H1 (cell line): ENCODE measurements at regions not wholly inside any gene's neighbourhood (a gene's known extent, or its start where the extent isn't known, plus 50 kb on each side); places are given as distances from the start of the nearest gene placed in this dataset.

ENCODE experiments used
- CTCF ChIA-PET: fragments of 300-600 bp; sonication (Branson Sonifier 250); formaldehyde crosslinking; loops from one replicate; lab custom pipeline; 2021; ENCODE audit not compliant: partially characterized antibody; lab: Charles Lee
- POLR2A ChIA-PET: fragments of 300-600 bp; sonication (Branson Sonifier 250); formaldehyde crosslinking; loops from one replicate; lab custom pipeline; 2021; ENCODE audit warnings: inconsistent platforms; ENCODE audit not compliant: partially characterized antibody; lab: Charles Lee
- DNase-seq, 2 experiments: peaks; one replicate each; pipeline versions ENCODE4 v3.0.0 to v3.0.0-alpha.2; 2010 to 2022; ENCODE audit warnings: low spot score in 2 of 2, low read depth in 1 of 2, mixed read lengths in 1 of 2
- FAIRE-seq: peaks from 2 replicates; lab custom pipeline; 2011; peaks lifted over from hg19 to GRCh38; lab: Jason Lieb, UNC
- H2AFZ ChIP-seq: 2 replicates; pipeline ENCODE4 v1.8.1; 2012; ENCODE audit warnings: low read length, inconsistent platforms
- H2AK5ac ChIP-seq: 2 replicates; pipeline ENCODE4 v1.6.1; 2013; ENCODE audit warnings: low read depth, low read length
- H2BK120ac ChIP-seq: replicated peaks from 2 replicates; pipeline ENCODE3; 2013; ENCODE audit warnings: low read depth, low read length, inconsistent platforms
- H2BK12ac ChIP-seq: 2 replicates; pipeline ENCODE4 v1.6.1; 2013; ENCODE audit warnings: low read depth, low read length
- H2BK15ac ChIP-seq: 2 replicates; pipeline ENCODE4 v1.6.1; 2013; ENCODE audit warnings: low read length
- H2BK20ac ChIP-seq: 2 replicates; pipeline ENCODE4 v1.6.1; 2013; ENCODE audit warnings: low read length
- H2BK5ac ChIP-seq: 2 replicates; pipeline ENCODE4 v1.6.1; 2013; ENCODE audit warnings: low read depth, low read length
- H3K14ac ChIP-seq: 2 replicates; pipeline ENCODE4 v1.6.1; 2013; ENCODE audit warnings: inconsistent platforms; ENCODE audit not compliant: insufficient read length
- H3K18ac ChIP-seq: 2 replicates; pipeline ENCODE4 v1.6.1; 2013; ENCODE audit warnings: low read length; ENCODE audit errors: extremely low read depth
- H3K23ac ChIP-seq: 2 replicates; pipeline ENCODE4 v1.6.1; 2013; ENCODE audit warnings: inconsistent platforms; ENCODE audit not compliant: insufficient read length
- H3K23me2 ChIP-seq: 2 replicates; pipeline ENCODE4 v1.6.1; 2013; ENCODE audit warnings: low read depth, low read length
- H3K27ac ChIP-seq: 2 replicates; pipeline ENCODE4 v1.6.1; 2011; ENCODE audit warnings: low read depth, low read length, inconsistent platforms
- H3K27me3 ChIP-seq, 4 experiments: replicated peaks in 1 of 4; 1 replicate in 1 of 4; 2 replicates in 3 of 4; pipeline versions ENCODE4 v1.6.1 to v1.8.1; 2011 to 2013; ENCODE audit warnings: low read length in 3 of 4, mild to moderate bottlenecking in 3 of 4, inconsistent platforms in 2 of 4, mixed read lengths in 2 of 4, moderate library complexity in 1 of 4; ENCODE audit not compliant: control insufficient read depth in 3 of 4, insufficient read depth in 3 of 4; ENCODE audit errors: extremely low read depth in 1 of 4
- H3K36me3 ChIP-seq, 4 experiments: 2 replicates each; pipeline versions ENCODE4 v1.6.1 to v1.8.1; 2011 to 2013; ENCODE audit warnings: mild to moderate bottlenecking in 4 of 4, low read length in 3 of 4, moderate library complexity in 2 of 4, control low read depth in 1 of 4, inconsistent platforms in 1 of 4; ENCODE audit not compliant: insufficient read depth in 4 of 4, control insufficient read depth in 2 of 4
- H3K4ac ChIP-seq: replicated peaks from 2 replicates; pipeline ENCODE3; 2013; ENCODE audit warnings: low read length, low read depth, mixed read lengths, inconsistent platforms; ENCODE audit not compliant: insufficient read length
- H3K4me1 ChIP-seq, 4 experiments: replicated peaks in 1 of 4; 1 replicate in 1 of 4; 2 replicates in 3 of 4; pipeline versions ENCODE4 v1.6.1 to v1.8.1; 2011 to 2013; ENCODE audit warnings: low read length in 3 of 4, inconsistent platforms in 2 of 4, mixed read lengths in 1 of 4; ENCODE audit not compliant: insufficient read depth in 4 of 4, control insufficient read depth in 3 of 4
- H3K4me2 ChIP-seq, 2 experiments: 2 replicates each; pipeline versions ENCODE4 v1.6.1 to v1.8.1; 2011 to 2013; ENCODE audit warnings: low read depth in 2 of 2, low read length in 2 of 2, control low read depth in 1 of 2, inconsistent platforms in 1 of 2, mild to moderate bottlenecking in 1 of 2; ENCODE audit not compliant: insufficient read depth in 1 of 2
- H3K4me3 ChIP-seq, 4 experiments: fragments of 200-600, 300-600 bp in 1 of 4; sonication (generic), shearing (Covaris generic), sonication (Bioruptor Twin) in 1 of 4; 2 replicates each; pipeline versions ENCODE4 v1.5.1 to v1.8.1; 2011 to 2016; ENCODE audit warnings: low read length in 4 of 4, low read depth in 3 of 4, control low read depth in 2 of 4, inconsistent platforms in 2 of 4, mild to moderate bottlenecking in 2 of 4, mixed read lengths in 1 of 4, moderate library complexity in 1 of 4; ENCODE audit not compliant: insufficient read depth in 2 of 4; ENCODE audit errors: extremely low read depth in 1 of 4
- H3K56ac ChIP-seq: replicated peaks from 2 replicates; pipeline ENCODE3; 2013; ENCODE audit warnings: low read depth, mild to moderate bottlenecking, mixed read lengths, low read length, inconsistent platforms; ENCODE audit not compliant: insufficient read length
- H3K79me1 ChIP-seq: 2 replicates; pipeline ENCODE4 v1.6.1; 2013; ENCODE audit warnings: low read depth, low read length, control low read depth
- H3K79me2 ChIP-seq, 2 experiments: 2 replicates each; pipeline versions ENCODE4 v1.6.1 to v1.8.1; 2012 to 2013; ENCODE audit warnings: low read length in 2 of 2, mild to moderate bottlenecking in 2 of 2, inconsistent platforms in 1 of 2; ENCODE audit not compliant: insufficient read depth in 2 of 2, control insufficient read depth in 1 of 2
- H3K9ac ChIP-seq, 4 experiments: replicated peaks in 1 of 4; 1 replicate in 1 of 4; 2 replicates in 3 of 4; pipeline versions ENCODE4 v1.6.1 to v1.8.1; 2011 to 2013; ENCODE audit warnings: low read depth in 3 of 4, low read length in 3 of 4, control low read depth in 2 of 4, mild to moderate bottlenecking in 2 of 4, moderate library complexity in 2 of 4, inconsistent platforms in 1 of 4; ENCODE audit errors: extremely low read depth in 1 of 4
- H3K9me3 ChIP-seq, 2 experiments: 2 replicates each; pipeline versions ENCODE4 v1.6.1 to v1.8.1; 2012 to 2013; ENCODE audit warnings: mild to moderate bottlenecking in 2 of 2, moderate library complexity in 2 of 2, control low read depth in 1 of 2, inconsistent platforms in 1 of 2, low read depth in 1 of 2, low read length in 1 of 2, mixed read lengths in 1 of 2; ENCODE audit not compliant: insufficient read depth in 2 of 2
- H4K20me1 ChIP-seq, 2 experiments: replicated peaks in 1 of 2; 2 replicates each; pipeline versions ENCODE3 to v1.8.1; 2011 to 2013; ENCODE audit warnings: inconsistent platforms in 2 of 2, low read length in 2 of 2, mild to moderate bottlenecking in 1 of 2; ENCODE audit not compliant: insufficient read depth in 2 of 2, control insufficient read depth in 1 of 2
- H4K5ac ChIP-seq: 2 replicates; pipeline ENCODE4 v1.6.1; 2013; ENCODE audit warnings: low read length, low read depth, mixed read lengths, inconsistent platforms; ENCODE audit not compliant: insufficient read length
- H4K8ac ChIP-seq: 2 replicates; pipeline ENCODE4 v1.8.0; 2013; ENCODE audit warnings: mild to moderate bottlenecking, moderate library complexity, low read length, inconsistent platforms; ENCODE audit not compliant: insufficient read depth; ENCODE audit errors: extremely low read depth
- H4K91ac ChIP-seq: replicated peaks from 2 replicates; pipeline ENCODE3; 2013; ENCODE audit warnings: low read length, mixed read lengths, inconsistent platforms; ENCODE audit not compliant: insufficient read length
- BACH1 ChIP-seq: IDR thresholded peaks from 2 replicates; pipeline ENCODE4 v1.6.1; 2012; ENCODE audit warnings: low read length, improper control_type of control experiment
- CTCF ChIP-seq, 3 experiments: IDR thresholded peaks; 1 replicate in 2 of 3; 2 replicates in 1 of 3; pipeline versions ENCODE4 v1.5.1 to v1.6.1; 2011; ENCODE audit warnings: low read length in 3 of 3, mild to moderate bottlenecking in 3 of 3, inconsistent platforms in 2 of 3, low read depth in 1 of 3, moderate library complexity in 1 of 3; ENCODE audit not compliant: insufficient read depth in 1 of 3; ENCODE audit errors: control extremely low read depth in 1 of 3
- E2F6 ChIP-seq: IDR thresholded peaks from 2 replicates; pipeline ENCODE4 v1.6.1; 2012; ENCODE audit warnings: inconsistent platforms
- JUN ChIP-seq: IDR thresholded peaks from 2 replicates; pipeline ENCODE4 v1.6.1; 2011; ENCODE audit warnings: low read depth, mild to moderate bottlenecking, improper control_type of control experiment, low read length
- RAD21 ChIP-seq, 2 experiments: IDR thresholded peaks in 1 of 2; conservative IDR thresholded peaks in 1 of 2; 2 replicates each; pipeline ENCODE4 v1.6.1; 2011; ENCODE audit warnings: low read depth in 2 of 2, low read length in 2 of 2, improper control_type of control experiment in 1 of 2, inconsistent platforms in 1 of 2, mild to moderate bottlenecking in 1 of 2, moderate library complexity in 1 of 2
- RBBP5 ChIP-seq: IDR thresholded peaks from 2 replicates; pipeline ENCODE4 v1.7.1; 2012; ENCODE audit warnings: low read depth, mild to moderate bottlenecking, inconsistent platforms, low read length, moderate library complexity, borderline replicate concordance
- SIRT6 ChIP-seq: IDR thresholded peaks from one replicate; pipeline ENCODE4 v1.7.1; 2012; ENCODE audit warnings: low read length, inconsistent platforms
- SP1 ChIP-seq: IDR thresholded peaks from 2 replicates; pipeline ENCODE4 v1.6.1; 2011; ENCODE audit warnings: low read depth, low read length
- TBP ChIP-seq: IDR thresholded peaks from 2 replicates; pipeline ENCODE4 v1.6.1; 2011; ENCODE audit warnings: low read depth, low read length, improper control_type of control experiment
- WGBS, 2 experiments: shearing (Covaris generic) in 1 of 2; methylation state at CpG; one replicate each; pipeline versions ENCODE4 v1.1.6 to v1.1.7; 2013 to 2015; ENCODE audit warnings: low lambda C conversion rate in 2 of 2, mixed read lengths in 2 of 2, inconsistent platforms in 1 of 2, low coverage in 1 of 2, missing lambda C conversion rate in 1 of 2; ENCODE audit not compliant: insufficient replicate concordance in 2 of 2, insufficient coverage in 1 of 2, insufficient read length in 1 of 2; ENCODE audit errors: extremely low coverage in 1 of 2, missing lambda C conversion rate in 1 of 2; 5-methylcytosine and 5-hydroxymethylcytosine counted together

GRCh38 chr6:8336406-8337057 lies 98.8 kb downstream of the SLC35B3 start:
- Histone ChIP-seq H3K79me1 (no peaks in the 10 kb centered on the region), H2BK20ac (no peak overlapping the region), H3K4ac (peak overlapping the region; percentile 32), H3K56ac (no peak overlapping the region), H3K4me2 (no peak overlapping the region), H3K27ac (no peak overlapping the region), H3K79me2 (no peaks in the 10 kb centered on the region), H2BK15ac (no peak overlapping the region), H2BK5ac (no peak overlapping the region), H4K20me1 (no peaks in the 10 kb centered on the region), H3K36me3 (no peaks in the 10 kb centered on the region), H4K5ac (no peak overlapping the region), H4K8ac (no peak overlapping the region; the same call in 1 of the 2 replicates), H2BK120ac (no peak overlapping the region), H3K4me1 (peaks cover 0 to 3% (median 0%) of the 10 kb centered on the region in 4 experiments; a peak in 1 of 7 replicates), H3K14ac (no peak overlapping the region), H3K9ac (no peak overlapping the region), H3K18ac (no peak overlapping the region), H2AFZ (0 out of 2 replicates have a peak overlapping the region, but pooled peaks have one; percentile 53), H3K23me2 (no peaks in the 10 kb centered on the region), H2BK12ac (no peak overlapping the region), H3K27me3 (no peaks in the 10 kb centered on the region), H3K23ac (no peak overlapping the region), H3K4me3 (no peak overlapping the region), H4K91ac (no peak overlapping the region), H3K9me3 (no peaks in the 10 kb centered on the region), H2AK5ac (no peak overlapping the region)
- ChIA-PET CTCF (interaction anchor here (0.7 to 1.5 kb wide), 5 partner anchors 14 to 614 kb away, joined by 3 read pairs; no protein-coding TSS in a partner anchor), POLR2A (no interaction called here)
- DNase-seq (no peak), FAIRE-seq (no peak)
- WGBS, 2 experiments: 90% methylated on average over 10 of the region's 11 CpGs; no CpG with 5 or more reads in 1 of the 2 experiments
- TF ChIP-seq SP1: no peak
- no peak for TF ChIP-seq CTCF (IDR thresholded peaks at IDR 0.05; ENCODE audit: control extremely low read depth in 1 of 3, insufficient read depth in 1 of 3, low read depth in 1 of 3, low read length in 3 of 3)
- no peak for TF ChIP-seq SIRT6
- TF ChIP-seq TBP: no peak
- no peak for TF ChIP-seq E2F6
- no peak for TF ChIP-seq RBBP5
- no peak for TF ChIP-seq RAD21 (IDR thresholded peaks at IDR 0.05 in 1 of 2, conservative IDR thresholded peaks at IDR 0.05 in 1 of 2; ENCODE audit: low read depth in 2 of 2, low read length in 2 of 2)
- no peak for TF ChIP-seq BACH1
- no peak for TF ChIP-seq JUN
